Hematopoietic multipotent progenitor cell treated with erythropoietin and hydrocortisone succinate and interleukin-3 and kit ligand, for 6 days (in vitro differentiated cells): ENCODE measurements at regions not wholly inside any gene's neighbourhood (a gene's known extent, or its start where the extent isn't known, plus 50 kb on each side); places are given as distances from the start of the nearest gene placed in this dataset.
"Not testable (repeated sequence)": the region's sequence is repeated elsewhere in the genome, so short reads cannot be mapped to it uniquely, and the experiment has no call there.

Source experiments
- DNase-seq: peaks from one replicate; pipeline ENCODE4 v3.0.0-alpha.2; 2015

DNA sequence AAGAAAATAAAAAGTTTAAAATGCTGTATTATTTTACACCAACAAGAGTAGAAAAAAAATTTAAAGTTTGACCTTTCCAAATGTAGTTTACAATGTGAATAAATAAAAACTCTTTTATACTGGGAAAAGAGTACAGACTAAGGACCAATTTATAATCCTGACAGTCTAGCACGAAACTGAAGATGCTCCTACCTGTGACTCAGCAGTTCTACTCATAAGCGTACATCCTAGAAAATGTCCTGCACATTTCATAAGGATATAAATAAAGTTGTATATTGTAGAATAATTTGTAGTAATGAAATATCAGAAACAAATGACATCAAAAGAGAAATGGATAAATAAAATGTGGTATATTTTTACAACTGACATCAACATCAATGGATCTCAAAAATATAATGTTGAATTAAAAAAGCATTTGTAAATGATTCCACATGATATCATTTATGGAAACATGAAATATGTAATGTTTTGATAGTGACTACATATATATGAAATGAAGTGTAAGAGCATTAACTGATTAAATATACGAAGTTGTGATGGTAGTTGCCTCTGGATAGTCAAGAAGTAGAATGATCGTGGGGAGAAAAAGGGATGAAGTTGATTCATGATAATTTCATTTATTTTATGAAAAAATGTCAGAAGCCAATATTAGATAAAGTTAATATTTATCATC, 161.3 kb upstream of the CBLB start:
- DNase-seq: no peak

DNA sequence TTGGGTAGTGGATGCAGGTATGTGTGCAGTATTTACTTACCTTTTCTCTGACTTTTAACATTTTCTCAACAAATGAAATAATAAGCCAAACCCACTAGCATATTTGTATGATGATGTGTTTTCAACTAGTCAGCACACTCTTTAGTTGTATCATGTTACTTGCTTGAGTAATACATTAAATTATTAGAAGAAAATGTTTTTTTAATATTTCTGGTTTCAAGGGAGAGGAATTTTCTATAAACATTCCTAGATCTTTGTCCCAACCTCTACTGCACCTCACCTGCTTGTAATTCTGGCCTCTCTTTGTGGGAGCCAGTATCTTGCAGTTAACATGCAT, 161.8 kb upstream of the CBLB start:
- DNase-seq: no peak

GRCh38 chr3:106032479-106032878, 163.7 kb upstream of the CBLB start:
- no peak for DNase-seq

- DNase-seq: no peak
Measured at GRCh38 chr3:106033654-106034053, 164.8 kb upstream of the CBLB start.

DNA sequence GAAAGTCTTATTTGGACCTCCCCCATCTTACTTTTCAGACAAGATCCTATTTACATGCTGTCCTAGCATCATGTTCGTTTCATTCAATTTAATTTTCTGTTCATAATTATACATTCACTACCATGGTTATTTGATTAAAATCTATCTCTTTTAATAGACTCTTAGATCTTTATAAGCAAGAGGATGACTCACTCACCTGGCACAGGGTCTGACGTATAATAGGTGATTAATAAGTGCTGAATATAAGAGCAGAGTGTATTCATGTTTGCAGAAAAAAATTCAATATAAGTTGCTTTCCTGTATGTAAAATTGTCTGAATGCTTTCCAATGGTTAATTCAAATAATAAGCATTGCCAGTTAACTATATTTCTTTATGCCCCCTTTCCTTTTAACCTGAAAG, 165.5 kb upstream of the CBLB start:
- no peak for DNase-seq

DNA sequence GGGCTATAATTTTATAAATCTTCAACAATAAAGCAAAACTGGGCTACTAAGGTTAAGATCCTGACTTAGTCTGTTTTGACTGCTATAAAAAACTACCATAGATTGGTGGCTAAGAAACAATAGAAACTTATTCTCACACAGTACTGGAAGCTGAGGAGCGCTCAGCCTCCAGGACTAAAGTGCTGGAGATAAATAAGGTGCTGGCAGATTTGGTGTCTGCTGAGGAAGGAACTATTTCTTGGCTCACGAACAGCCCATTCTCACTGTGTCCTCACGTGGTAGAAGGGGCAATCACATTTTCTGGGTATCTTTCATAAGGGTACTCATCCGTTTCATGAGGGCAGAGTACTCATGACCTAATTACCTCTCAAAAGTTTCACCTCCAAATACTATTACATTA, 166.8 kb upstream of the CBLB start:
- no peak for DNase-seq

- no peak for DNase-seq
Measured at GRCh38 chr3:106036696-106037095, 167.9 kb upstream of the CBLB start.

GRCh38 chr3:106047221-106047620, 178.4 kb upstream of the CBLB start:
- no peak for DNase-seq

DNA sequence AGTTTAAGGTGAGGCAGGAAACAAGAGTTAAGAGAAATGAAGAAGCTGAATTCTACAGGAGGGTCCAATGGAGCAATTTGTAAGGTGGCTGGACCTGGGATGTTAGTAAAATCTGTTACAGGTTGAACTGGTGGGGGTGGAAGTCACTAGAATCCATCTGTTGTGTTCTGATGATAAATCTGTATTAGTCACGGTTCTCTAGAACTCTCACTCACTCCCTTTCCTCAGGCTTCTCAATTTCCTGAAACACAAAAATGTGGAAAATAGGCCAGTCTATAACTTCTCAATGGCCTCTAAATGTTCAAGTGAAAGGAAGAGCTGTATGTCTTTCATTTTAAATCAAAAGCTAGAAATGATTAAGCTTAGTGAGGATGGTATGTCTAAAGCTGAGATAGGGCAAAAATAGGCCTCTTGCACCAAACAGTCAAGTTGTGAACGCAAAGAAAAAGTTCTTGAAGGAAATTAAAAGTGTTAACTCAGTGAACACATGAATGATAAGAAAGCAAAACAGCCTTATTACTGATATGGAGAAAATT, 180.2 kb upstream of the CBLB start:
- no peak for DNase-seq

DNA sequence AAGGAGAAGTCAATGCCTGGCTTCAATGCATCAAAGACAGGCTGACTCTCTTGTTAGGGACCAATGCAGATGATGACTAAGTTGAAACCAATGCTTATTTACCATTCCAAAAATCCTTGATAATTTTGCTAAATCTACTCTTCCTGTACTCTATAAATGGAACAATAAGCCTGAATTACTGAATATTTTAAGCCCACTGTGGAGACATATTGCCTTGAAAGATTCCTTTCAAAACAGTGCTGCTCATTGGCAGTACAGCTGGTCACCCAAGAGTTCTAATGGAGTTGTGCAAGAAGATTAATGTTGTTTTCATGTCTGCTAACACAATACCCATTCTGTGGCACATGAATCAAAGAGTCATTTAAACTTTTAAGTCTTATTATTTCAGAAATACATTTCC, 181.0 kb upstream of the CBLB start:
- DNase-seq: no peak

DNA sequence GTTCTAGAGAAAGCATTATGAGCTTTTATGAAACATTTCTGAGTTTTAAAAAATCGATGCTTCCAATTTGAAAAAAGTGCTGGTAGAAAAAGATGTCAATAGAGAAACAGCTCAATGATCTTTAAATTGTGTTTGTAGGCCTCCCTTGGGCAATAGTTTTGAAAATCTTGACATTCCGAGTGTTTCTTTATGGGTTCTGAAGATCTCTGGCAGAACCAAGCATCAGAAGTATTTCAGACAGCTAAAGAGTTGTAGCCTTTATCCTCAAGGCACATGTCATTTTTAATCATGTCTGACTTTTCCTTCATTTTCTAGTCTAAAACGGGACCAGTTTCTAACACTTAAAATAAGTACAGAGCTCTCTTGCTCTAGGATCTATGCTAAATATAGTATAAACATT, 188.1 kb upstream of the CBLB start:
- no peak for DNase-seq

GRCh38 chr3:106058475-106058874, 189.7 kb upstream of the CBLB start:
- DNase-seq: no peak

GRCh38 chr3:106059953-106060517, 191.2 kb upstream of the CBLB start:
- DNase-seq: peak; percentile 18

DNA sequence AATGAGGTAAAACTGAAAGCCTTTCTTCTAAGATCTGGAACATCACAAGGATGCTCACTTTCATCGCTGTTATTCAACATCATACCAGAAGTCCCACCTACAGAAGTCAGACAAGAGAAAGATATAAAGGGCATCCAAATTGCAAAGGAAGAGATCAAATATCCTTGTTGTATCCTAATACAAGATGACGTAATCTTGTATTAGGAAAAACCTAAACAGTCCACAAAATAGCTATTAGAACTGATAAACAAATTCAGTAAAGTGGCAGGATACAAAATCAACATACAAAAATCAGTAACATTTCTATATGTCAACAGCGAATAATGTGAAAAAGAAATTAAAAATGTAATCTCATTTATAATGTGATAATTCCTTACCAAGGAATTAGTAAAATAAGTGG, 195.1 kb upstream of the CBLB start:
- DNase-seq: no peak

DNA sequence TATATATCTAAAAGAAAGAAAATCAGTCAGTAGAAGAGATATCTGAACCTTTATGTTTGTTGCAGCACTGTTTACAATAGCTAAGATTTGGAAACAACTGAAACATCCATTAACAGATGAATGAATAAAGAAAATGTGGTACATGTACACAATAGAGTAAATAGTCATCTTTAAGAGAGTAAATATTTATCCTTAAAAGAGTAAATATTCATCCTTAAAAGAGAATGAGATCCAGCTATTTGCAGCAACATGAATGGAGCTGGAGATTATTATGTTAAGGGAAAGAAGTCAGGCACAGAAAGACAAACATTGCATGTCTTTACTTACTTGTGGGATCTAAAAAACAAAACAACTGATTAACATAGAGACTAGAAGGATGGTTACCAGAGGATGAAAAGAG, 197.0 kb upstream of the CBLB start:
- DNase-seq: no peak

DNA sequence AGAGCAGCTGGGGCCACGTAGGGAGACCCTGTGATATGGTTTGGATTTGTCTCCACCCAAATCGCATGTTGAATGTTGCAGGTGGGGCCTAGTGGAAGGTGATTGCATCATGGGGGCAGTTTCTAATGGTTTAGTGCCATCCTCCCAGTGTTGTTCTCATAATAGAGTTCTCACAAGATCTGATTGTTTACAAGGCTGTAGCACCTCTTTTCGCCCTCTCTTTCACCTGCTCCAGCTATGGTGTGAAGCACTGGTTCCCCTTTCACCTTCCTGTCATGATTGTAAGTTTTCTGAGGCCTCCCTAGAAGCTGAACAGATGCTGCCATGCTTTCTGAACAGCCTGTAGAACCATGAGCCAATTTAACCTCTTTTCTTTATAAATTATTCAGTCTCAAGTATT, 198.9 kb upstream of the CBLB start:
- no peak for DNase-seq

DNA sequence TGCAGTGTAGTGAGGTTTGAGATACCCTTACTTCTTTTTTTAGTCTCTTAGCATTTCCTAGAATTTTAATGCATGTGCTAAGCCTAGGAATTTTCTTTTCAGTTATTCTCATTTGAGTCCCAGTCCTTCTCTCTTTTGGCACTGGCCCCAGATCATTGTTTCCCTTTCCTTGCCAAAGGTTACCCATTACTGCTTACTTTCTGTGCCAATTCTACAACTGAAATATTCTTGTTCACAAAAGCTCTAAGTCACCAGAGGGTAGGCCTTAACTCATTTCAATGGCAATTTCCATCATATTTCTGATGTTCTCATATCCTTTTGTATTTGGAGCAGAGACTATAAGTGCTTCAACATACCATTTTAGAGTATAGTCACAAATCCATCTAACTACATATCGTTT, 199.6 kb upstream of the CBLB start:
- no peak for DNase-seq

GRCh38 chr3:106068795-106069194, 200.0 kb upstream of the CBLB start:
- no peak for DNase-seq

GRCh38 chr3:106070187-106070586, 201.4 kb upstream of the CBLB start:
- no peak for DNase-seq

GRCh38 chr3:106071306-106071705, 202.5 kb upstream of the CBLB start:
- no peak for DNase-seq

DNA sequence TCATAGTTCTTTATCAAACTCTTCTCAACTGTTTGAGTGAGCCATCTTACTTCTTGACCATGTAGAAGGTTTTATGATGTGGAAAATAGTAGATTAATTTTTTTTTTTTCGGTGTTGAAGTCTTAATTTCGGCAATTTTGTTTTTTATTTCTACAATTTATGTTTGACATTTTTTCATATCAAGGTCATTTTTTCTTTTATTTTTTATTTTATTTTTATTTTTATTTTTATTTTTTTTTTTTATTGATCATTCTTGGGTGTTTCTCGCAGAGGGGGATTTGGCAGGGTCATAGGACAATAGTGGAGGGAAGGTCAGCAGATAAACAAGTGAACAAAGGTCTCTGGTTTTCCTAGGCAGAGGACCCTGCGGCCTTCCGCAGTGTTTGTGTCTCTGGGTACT, 203.8 kb upstream of the CBLB start:
- not testable (repeated sequence) for DNase-seq

- not testable (repeated sequence) for DNase-seq
Measured at GRCh38 chr3:106073806-106074205, 205.0 kb upstream of the CBLB start.

DNA sequence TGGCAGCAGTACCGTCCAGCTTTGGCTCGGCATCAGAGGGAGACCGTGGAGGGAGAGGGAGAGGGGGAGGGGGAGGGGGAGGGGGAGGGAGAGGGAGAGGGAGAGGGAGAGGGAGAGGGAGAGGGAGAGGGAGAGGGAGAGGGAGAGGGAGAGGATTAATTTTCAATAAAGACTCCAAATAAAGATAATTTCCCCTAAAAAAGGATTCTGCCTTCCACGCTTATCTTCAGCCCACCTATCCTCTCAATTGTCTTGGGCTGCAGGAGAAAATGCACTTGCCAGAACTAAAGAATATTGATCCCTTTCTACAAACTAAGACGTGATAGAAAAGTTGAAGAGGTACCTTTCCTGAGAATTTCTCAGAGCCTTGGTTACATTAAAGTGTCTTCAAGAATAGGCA, 206.9 kb upstream of the CBLB start:
- DNase-seq: not testable (repeated sequence)

- DNase-seq: no peak
Measured at GRCh38 chr3:106078635-106079034, 209.8 kb upstream of the CBLB start.

DNA sequence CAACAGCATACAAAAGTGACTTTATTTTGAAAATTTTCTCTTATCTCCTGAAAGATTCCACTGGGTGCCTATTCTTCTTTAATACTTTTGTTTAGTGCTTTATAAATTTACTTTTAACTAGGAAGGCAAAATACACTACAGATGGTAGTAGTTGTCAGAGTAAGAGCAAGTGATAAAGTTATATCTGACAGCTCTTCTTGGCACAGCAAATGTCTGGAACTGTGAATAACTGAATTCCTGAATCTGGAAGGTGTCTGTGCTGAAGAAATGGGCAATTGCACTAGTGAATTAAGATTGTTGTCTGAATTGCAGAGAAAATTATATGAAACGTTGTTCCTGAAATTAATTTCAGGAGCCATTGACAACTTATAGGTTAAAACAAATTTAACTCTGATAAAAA, 213.8 kb upstream of the CBLB start:
- no peak for DNase-seq
